ENCODE measurements at regions not wholly inside any gene's neighbourhood (a gene's known extent, or its start where the extent isn't known, plus 50 kb on each side); places are given as distances from the start of the nearest gene placed in this dataset.

GRCh38 chr1:244318078-244318477 lies 133.6 kb downstream of the ADSS2 start:
- Histone ChIP-seq H3K27me3 (no peaks in the 10 kb centered on the region), H3K4me1 (peaks cover 2 to 11% (median 8%) of the 10 kb centered on the region in 4 donors), H3K4me3 (no peak overlapping the region), H3K36me3 (no peaks in the 10 kb centered on the region), H3K9me3 (no peaks in the 10 kb centered on the region), H3K27ac (replicated peaks in 1 of 4) (no peak overlapping the region)
- DNase-seq (ENCODE audit: extremely low spot score) = no peak
- TF ChIP-seq CTCF (IDR thresholded peaks at IDR 0.05) (no peak), EP300 (IDR thresholded peaks at IDR 0.05) (no peak), POLR2AphosphoS5 (IDR thresholded peaks at IDR 0.05) (no peak), POLR2A (IDR thresholded peaks at IDR 0.05; ENCODE audit: low read depth) (no peak)
- intact Hi-C loops (cut with DNase I) = no loop called here
- 98% methylated on average over 4 of the region's 4 CpGs for WGBS

GRCh38 chr1:244318512-244318911 lies 133.2 kb downstream of the ADSS2 start:
- Histone ChIP-seq H3K4me1 (peaks cover 6 to 16% (median 11%) of the 10 kb centered on the region in 4 donors), H3K27ac (replicated peaks in 1 of 4) (no peak overlapping the region), H3K36me3 (no peaks in the 10 kb centered on the region), H3K4me3 (no peak overlapping the region), H3K27me3 (no peaks in the 10 kb centered on the region), H3K9me3 (no peaks in the 10 kb centered on the region)
- TF ChIP-seq EP300 (IDR thresholded peaks at IDR 0.05) = no peak
- no peak for TF ChIP-seq POLR2AphosphoS5 (IDR thresholded peaks at IDR 0.05)
- no peak for TF ChIP-seq CTCF (IDR thresholded peaks at IDR 0.05)
- TF ChIP-seq POLR2A (IDR thresholded peaks at IDR 0.05; ENCODE audit: low read depth) = no peak
- DNase-seq (ENCODE audit: extremely low spot score) = no peak
- intact Hi-C loops (cut with DNase I) = no loop called here
- WGBS = 90% methylated on average over 5 of the region's 5 CpGs

GRCh38 chr1:244319283-244320132 lies 132.2 kb downstream of the ADSS2 start:
- WGBS = 77% methylated on average over 9 of the region's 9 CpGs
- H3K4me1 ChIP-seq = peaks cover 6 to 22% (median 15%) of the 10 kb centered on the region in 4 donors
- H3K36me3 ChIP-seq = no peaks in the 10 kb centered on the region
- no peak for DNase-seq (ENCODE audit: extremely low spot score)
- H3K27ac ChIP-seq (replicated peaks in 1 of 4) = no peak overlapping the region
- H3K4me3 ChIP-seq = no peak overlapping the region
- no peaks in the 10 kb centered on the region for H3K9me3 ChIP-seq
- H3K27me3 ChIP-seq = no peaks in the 10 kb centered on the region
- intact Hi-C loops (cut with DNase I) = no loop called here
- TF ChIP-seq EP300 (IDR thresholded peaks at IDR 0.05) (no peak), POLR2A (IDR thresholded peaks at IDR 0.05; ENCODE audit: low read depth) (no peak), POLR2AphosphoS5 (IDR thresholded peaks at IDR 0.05) (no peak), CTCF (IDR thresholded peaks at IDR 0.05) (no peak)

- intact Hi-C loops (cut with DNase I) = no loop called here
- no peaks in the 10 kb centered on the region for H3K36me3 ChIP-seq
- TF ChIP-seq EP300 (IDR thresholded peaks at IDR 0.05) = no peak
- TF ChIP-seq POLR2A (IDR thresholded peaks at IDR 0.05; ENCODE audit: low read depth) = no peak
- no peak for TF ChIP-seq POLR2AphosphoS5 (IDR thresholded peaks at IDR 0.05)
- peak overlapping the region; percentile 36 to 73 (median 60) for H3K27ac ChIP-seq (replicated peaks in 1 of 4)
- H3K27me3 ChIP-seq = no peaks in the 10 kb centered on the region
- H3K4me3 ChIP-seq = no peak overlapping the region
- WGBS = 90% methylated on average over 1 of the region's 1 CpG
- DNase-seq (ENCODE audit: extremely low spot score) = no peak
- peaks cover 6 to 32% (median 17%) of the 10 kb centered on the region in 4 donors for H3K4me1 ChIP-seq
- H3K9me3 ChIP-seq = no peaks in the 10 kb centered on the region
Observed at GRCh38 chr1:244322181-244322580, 129.5 kb downstream of the ADSS2 start.

GRCh38 chr1:244322791-244323521 lies 128.8 kb downstream of the ADSS2 start:
- TF ChIP-seq POLR2AphosphoS5 (IDR thresholded peaks at IDR 0.05) (peak; percentile 51 to 56), CTCF (IDR thresholded peaks at IDR 0.05) (no peak), POLR2A (IDR thresholded peaks at IDR 0.05; ENCODE audit: low read depth) (no peak), EP300 (IDR thresholded peaks at IDR 0.05) (no peak)
- H3K4me1 ChIP-seq = peaks cover 6 to 32% (median 17%) of the 10 kb centered on the region in 4 donors
- peak overlapping the region in 1 of 4 donors; percentile 12 for H3K4me3 ChIP-seq
- no peaks in the 10 kb centered on the region for H3K27me3 ChIP-seq
- H3K9me3 ChIP-seq = no peaks in the 10 kb centered on the region
- intact Hi-C loops (cut with DNase I) = no loop called here
- DNase-seq (ENCODE audit: extremely low spot score) = no peak
- no peaks in the 10 kb centered on the region for H3K36me3 ChIP-seq
- 44% methylated on average over 6 of the region's 6 CpGs for WGBS
- H3K27ac ChIP-seq (replicated peaks in 1 of 4) = peak overlapping the region; percentile 36 to 73 (median 60)

All from esophagus muscularis mucosa (tissue), 4 donors.